BE2C (cell line): ENCODE measurements at regions not wholly inside any gene's neighbourhood (a gene's known extent, or its start where the extent isn't known, plus 50 kb on each side); places are given as distances from the start of the nearest gene placed in this dataset.

Experiments
- DNase-seq: peaks from one replicate; pipeline ENCODE4 v3.0.0-alpha.2; 2020
- H3K27me3 ChIP-seq: fragments of 250-450 bp; sonication (Bioruptor Pico); 2 replicates; pipeline ENCODE4 v1.5.1; 2020; ENCODE audit warnings: mild to moderate bottlenecking
- H3K36me3 ChIP-seq: fragments of 250-450 bp; sonication (Bioruptor Pico); 2 replicates; pipeline ENCODE4 v1.5.1; 2020; ENCODE audit warnings: mild to moderate bottlenecking
- H3K4me1 ChIP-seq: fragments of 250-450 bp; sonication (Bioruptor Pico); 2 replicates; pipeline ENCODE4 v1.5.1; 2020
- H3K4me3 ChIP-seq: 2 replicates; pipeline ENCODE4 v1.5.1; 2011; ENCODE audit warnings: low read depth, low read length
- H3K9me3 ChIP-seq: fragments of 250-450 bp; sonication (Bioruptor Pico); 2 replicates; pipeline ENCODE4 v1.5.1; 2020
- CTCF ChIP-seq: IDR thresholded peaks from 2 replicates; pipeline ENCODE4 v1.5.1; 2012; ENCODE audit warnings: mild to moderate bottlenecking, low read depth, low read length

- no peak overlapping the region for H3K4me3 ChIP-seq
- TF ChIP-seq CTCF, result no peak
- no peak for DNase-seq
- H3K4me1 ChIP-seq, result peaks cover 8% of the 10 kb centered on the region
- no peaks in the 10 kb centered on the region for H3K36me3 ChIP-seq
- no peaks in the 10 kb centered on the region for H3K9me3 ChIP-seq
- H3K27me3 ChIP-seq, result no peaks in the 10 kb centered on the region
Observed at GRCh38 chr1:113243529-113243928, 146.8 kb upstream of the MAGI3 start.

GRCh38 chr1:113244112-113244820, 146.0 kb upstream of the MAGI3 start:
- no peak overlapping the region for H3K4me3 ChIP-seq
- no peaks in the 10 kb centered on the region for H3K27me3 ChIP-seq
- H3K9me3 ChIP-seq, result no peaks in the 10 kb centered on the region
- 0 out of 2 replicates have a peak, but pooled peaks have one; percentile 7 for TF ChIP-seq CTCF
- no peak for DNase-seq
- peaks cover 8% of the 10 kb centered on the region for H3K4me1 ChIP-seq
- H3K36me3 ChIP-seq, result no peaks in the 10 kb centered on the region

- TF ChIP-seq CTCF, result no peak
- no peak for DNase-seq
- Histone ChIP-seq H3K27me3 (no peaks in the 10 kb centered on the region), H3K4me3 (no peak overlapping the region), H3K4me1 (peaks cover 8% of the 10 kb centered on the region), H3K9me3 (no peaks in the 10 kb centered on the region), H3K36me3 (no peaks in the 10 kb centered on the region)
Observed at GRCh38 chr1:113245252-113245651, 145.1 kb upstream of the MAGI3 start.

- Histone ChIP-seq H3K4me3 (no peak overlapping the region), H3K9me3 (no peaks in the 10 kb centered on the region), H3K4me1 (peaks cover 8% of the 10 kb centered on the region), H3K36me3 (no peaks in the 10 kb centered on the region), H3K27me3 (no peaks in the 10 kb centered on the region)
- no peak for TF ChIP-seq CTCF
- no peak for DNase-seq
Observed at GRCh38 chr1:113246929-113247328, 143.4 kb upstream of the MAGI3 start.

GRCh38 chr1:113247355-113247754, 143.0 kb upstream of the MAGI3 start:
- H3K27me3 ChIP-seq, result no peaks in the 10 kb centered on the region
- no peak for DNase-seq
- no peaks in the 10 kb centered on the region for H3K36me3 ChIP-seq
- H3K4me3 ChIP-seq, result no peak overlapping the region
- H3K4me1 ChIP-seq, result peaks cover 7% of the 10 kb centered on the region
- TF ChIP-seq CTCF, result no peak
- no peaks in the 10 kb centered on the region for H3K9me3 ChIP-seq

GRCh38 chr1:113247782-113248181, 142.5 kb upstream of the MAGI3 start:
- no peak overlapping the region for H3K4me3 ChIP-seq
- no peak for DNase-seq
- no peaks in the 10 kb centered on the region for H3K36me3 ChIP-seq
- H3K4me1 ChIP-seq, result peaks cover 5% of the 10 kb centered on the region
- no peak for TF ChIP-seq CTCF
- no peaks in the 10 kb centered on the region for H3K9me3 ChIP-seq
- H3K27me3 ChIP-seq, result no peaks in the 10 kb centered on the region
